ENCODE measurements at regions not wholly inside any gene's neighbourhood (a gene's known extent, or its start where the extent isn't known, plus 50 kb on each side); places are given as distances from the start of the nearest gene placed in this dataset.

DNA sequence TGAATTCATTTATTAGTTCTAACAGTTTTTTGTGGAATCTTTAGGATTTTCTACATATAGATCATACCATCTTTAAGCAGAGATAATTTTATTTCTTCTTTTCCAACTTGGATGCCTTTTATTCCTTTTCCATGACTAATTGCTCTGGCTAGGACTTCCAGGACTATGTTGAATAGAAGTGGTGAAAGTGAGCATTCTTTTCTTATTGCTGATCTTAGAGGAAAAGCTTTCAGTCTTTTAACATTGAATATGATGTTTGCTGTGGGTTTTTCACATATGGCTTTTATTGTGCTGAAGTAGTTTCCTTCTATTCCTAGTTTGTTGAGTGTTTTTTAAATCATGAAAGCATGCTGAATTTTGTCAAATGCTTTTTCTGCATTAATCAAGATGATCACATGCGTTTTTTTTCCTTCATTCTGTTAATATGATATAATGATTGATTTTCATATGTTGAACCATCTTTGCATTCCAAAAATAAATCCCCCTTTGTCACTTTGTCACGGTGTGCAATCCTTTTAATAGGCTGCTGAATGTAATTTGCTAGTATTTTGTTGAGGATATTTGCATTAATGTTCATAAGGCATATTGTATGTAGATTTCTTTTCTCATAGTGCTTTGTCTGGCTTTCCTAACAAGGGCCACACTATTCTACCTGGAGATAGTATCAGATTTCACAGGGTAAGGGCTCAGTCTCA is 92.9 kb downstream of the ZNF467 start:
- TF ChIP-seq, protein P1, sequence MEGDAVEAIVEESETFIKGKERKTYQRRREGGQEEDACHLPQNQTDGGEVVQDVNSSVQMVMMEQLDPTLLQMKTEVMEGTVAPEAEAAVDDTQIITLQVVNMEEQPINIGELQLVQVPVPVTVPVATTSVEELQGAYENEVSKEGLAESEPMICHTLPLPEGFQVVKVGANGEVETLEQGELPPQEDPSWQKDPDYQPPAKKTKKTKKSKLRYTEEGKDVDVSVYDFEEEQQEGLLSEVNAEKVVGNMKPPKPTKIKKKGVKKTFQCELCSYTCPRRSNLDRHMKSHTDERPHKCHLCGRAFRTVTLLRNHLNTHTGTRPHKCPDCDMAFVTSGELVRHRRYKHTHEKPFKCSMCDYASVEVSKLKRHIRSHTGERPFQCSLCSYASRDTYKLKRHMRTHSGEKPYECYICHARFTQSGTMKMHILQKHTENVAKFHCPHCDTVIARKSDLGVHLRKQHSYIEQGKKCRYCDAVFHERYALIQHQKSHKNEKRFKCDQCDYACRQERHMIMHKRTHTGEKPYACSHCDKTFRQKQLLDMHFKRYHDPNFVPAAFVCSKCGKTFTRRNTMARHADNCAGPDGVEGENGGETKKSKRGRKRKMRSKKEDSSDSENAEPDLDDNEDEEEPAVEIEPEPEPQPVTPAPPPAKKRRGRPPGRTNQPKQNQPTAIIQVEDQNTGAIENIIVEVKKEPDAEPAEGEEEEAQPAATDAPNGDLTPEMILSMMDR (IDR thresholded peaks at IDR 0.05; ENCODE audit: control extremely low read depth in 1 of 3, insufficient read depth in 1 of 3, low read depth in 1 of 3, low read length in 3 of 3): no peak
- TF ChIP-seq JUN (IDR thresholded peaks at IDR 0.05; ENCODE audit: low read depth, low read length): no peak
- TF ChIP-seq, protein P2, sequence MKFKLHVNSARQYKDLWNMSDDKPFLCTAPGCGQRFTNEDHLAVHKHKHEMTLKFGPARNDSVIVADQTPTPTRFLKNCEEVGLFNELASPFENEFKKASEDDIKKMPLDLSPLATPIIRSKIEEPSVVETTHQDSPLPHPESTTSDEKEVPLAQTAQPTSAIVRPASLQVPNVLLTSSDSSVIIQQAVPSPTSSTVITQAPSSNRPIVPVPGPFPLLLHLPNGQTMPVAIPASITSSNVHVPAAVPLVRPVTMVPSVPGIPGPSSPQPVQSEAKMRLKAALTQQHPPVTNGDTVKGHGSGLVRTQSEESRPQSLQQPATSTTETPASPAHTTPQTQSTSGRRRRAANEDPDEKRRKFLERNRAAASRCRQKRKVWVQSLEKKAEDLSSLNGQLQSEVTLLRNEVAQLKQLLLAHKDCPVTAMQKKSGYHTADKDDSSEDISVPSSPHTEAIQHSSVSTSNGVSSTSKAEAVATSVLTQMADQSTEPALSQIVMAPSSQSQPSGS (IDR thresholded peaks at IDR 0.05; ENCODE audit: low read length): no peak
- no peak for TF ChIP-seq POLR2A (IDR thresholded peaks at IDR 0.05; ENCODE audit: control extremely low read depth in 1 of 2, low read depth in 2 of 2, low read length in 2 of 2)
- no peak for TF ChIP-seq RXRA (IDR thresholded peaks at IDR 0.05; ENCODE audit: insufficient read depth, low read depth, low read length)
- TF ChIP-seq CHD2 (IDR thresholded peaks at IDR 0.05; ENCODE audit: low read length): no peak
- no peak for TF ChIP-seq HDAC2 (IDR thresholded peaks at IDR 0.05; ENCODE audit: borderline replicate concordance in 1 of 2, low read depth in 2 of 2, low read length in 2 of 2)
- no peak for TF ChIP-seq TAF1 (IDR thresholded peaks at IDR 0.05; ENCODE audit: low read depth, low read length)
- TF ChIP-seq, protein P3, sequence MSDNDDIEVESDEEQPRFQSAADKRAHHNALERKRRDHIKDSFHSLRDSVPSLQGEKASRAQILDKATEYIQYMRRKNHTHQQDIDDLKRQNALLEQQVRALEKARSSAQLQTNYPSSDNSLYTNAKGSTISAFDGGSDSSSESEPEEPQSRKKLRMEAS (IDR thresholded peaks at IDR 0.05): no peak
- no peak for TF ChIP-seq POU5F1 (IDR thresholded peaks at IDR 0.05; ENCODE audit: low read depth, low read length)
- TF ChIP-seq ASH2L (IDR thresholded peaks at IDR 0.05; ENCODE audit: low read length): no peak
- TF ChIP-seq, protein P4, sequence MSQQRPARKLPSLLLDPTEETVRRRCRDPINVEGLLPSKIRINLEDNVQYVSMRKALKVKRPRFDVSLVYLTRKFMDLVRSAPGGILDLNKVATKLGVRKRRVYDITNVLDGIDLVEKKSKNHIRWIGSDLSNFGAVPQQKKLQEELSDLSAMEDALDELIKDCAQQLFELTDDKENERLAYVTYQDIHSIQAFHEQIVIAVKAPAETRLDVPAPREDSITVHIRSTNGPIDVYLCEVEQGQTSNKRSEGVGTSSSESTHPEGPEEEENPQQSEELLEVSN (IDR thresholded peaks at IDR 0.05): no peak
- TF ChIP-seq SIN3A (conservative IDR thresholded peaks at IDR 0.05 in 1 of 2, IDR thresholded peaks at IDR 0.05 in 1 of 2; ENCODE audit: low read depth in 1 of 2, low read length in 2 of 2): no peak
- TF ChIP-seq KDM1A (IDR thresholded peaks at IDR 0.05; ENCODE audit: borderline replicate concordance, low read length): no peak

All from H1 (cell line).